H9 (cell line): ENCODE measurements at regions not wholly inside any gene's neighbourhood (a gene's known extent, or its start where the extent isn't known, plus 50 kb on each side); places are given as distances from the start of the nearest gene placed in this dataset.

Experiments used
- DNase-seq: peaks from one replicate; pipeline ENCODE4 v3.0.0-alpha.2; 2017
- H2AFZ ChIP-seq: one replicate; pipeline ENCODE4 v1.6.1; 2013; ENCODE audit warnings: mild to moderate bottlenecking, low read length, control low read depth, moderate library complexity
- H2AK5ac ChIP-seq: 2 replicates; pipeline ENCODE4 v1.6.1; 2013; ENCODE audit warnings: low read length, control low read depth, mixed read lengths; ENCODE audit not compliant: insufficient read length
- H2BK120ac ChIP-seq: one replicate; pipeline ENCODE4 v1.6.1; 2013; ENCODE audit warnings: low read depth, mild to moderate bottlenecking, low read length, control low read depth, inconsistent platforms; ENCODE audit not compliant: poor library complexity, severe bottlenecking
- H2BK12ac ChIP-seq: 2 replicates; pipeline ENCODE4 v1.6.1; 2013; ENCODE audit warnings: low read length, control low read depth, mixed read lengths, low read depth; ENCODE audit not compliant: insufficient read length
- H2BK15ac ChIP-seq: 2 replicates; pipeline ENCODE4 v1.6.1; 2013; ENCODE audit warnings: low read depth, low read length, control low read depth
- H2BK20ac ChIP-seq: one replicate; pipeline ENCODE4 v1.6.1; 2013; ENCODE audit warnings: low read depth, mild to moderate bottlenecking, low read length, control low read depth, inconsistent platforms; ENCODE audit not compliant: poor library complexity, severe bottlenecking
- H2BK5ac ChIP-seq: 2 replicates; pipeline ENCODE4 v1.6.1; 2013; ENCODE audit warnings: low read length, control low read depth, mixed read lengths; ENCODE audit not compliant: insufficient read length
- H3K14ac ChIP-seq: 2 replicates; pipeline ENCODE4 v1.6.1; 2013; ENCODE audit warnings: low read length, control low read depth; ENCODE audit not compliant: insufficient read depth
- H3K18ac ChIP-seq: 2 replicates; pipeline ENCODE4 v1.6.1; 2013; ENCODE audit warnings: low read depth, mild to moderate bottlenecking, mixed read lengths, low read length, control low read depth; ENCODE audit not compliant: insufficient read length
- H3K23ac ChIP-seq: 2 replicates; pipeline ENCODE4 v1.6.1; 2013; ENCODE audit warnings: low read length, control low read depth, mixed read lengths, low read depth; ENCODE audit not compliant: insufficient read length
- H3K23me2 ChIP-seq: 2 replicates; pipeline ENCODE4 v1.6.1; 2013; ENCODE audit warnings: low read depth, mild to moderate bottlenecking, mixed read lengths, low read length, control low read depth; ENCODE audit not compliant: insufficient read length, poor library complexity, severe bottlenecking
- H3K27ac ChIP-seq: 2 replicates; pipeline ENCODE4 v1.5.1; 2013; ENCODE audit warnings: low read length, control low read depth, mixed read lengths, low read depth; ENCODE audit not compliant: insufficient read length
- H3K27me3 ChIP-seq: 2 replicates; pipeline ENCODE4 v1.6.1; 2013; ENCODE audit warnings: low read length, control low read depth, inconsistent platforms; ENCODE audit not compliant: insufficient read depth
- H3K4ac ChIP-seq: 2 replicates; pipeline ENCODE4 v1.6.1; 2013; ENCODE audit warnings: low read depth, mild to moderate bottlenecking, control low read depth, inconsistent platforms, low read length, moderate library complexity
- H3K4me1 ChIP-seq: 2 replicates; pipeline ENCODE4 v1.6.1; 2013; ENCODE audit warnings: low read length, control low read depth, inconsistent platforms; ENCODE audit not compliant: insufficient read depth
- H3K4me2 ChIP-seq: 2 replicates; pipeline ENCODE4 v1.6.1; 2013; ENCODE audit warnings: low read length, control low read depth, mixed read lengths; ENCODE audit not compliant: insufficient read length, insufficient read depth
- H3K56ac ChIP-seq: 2 replicates; pipeline ENCODE4 v1.6.1; 2013; ENCODE audit warnings: low read depth, mild to moderate bottlenecking, mixed read lengths, low read length, control low read depth; ENCODE audit not compliant: insufficient read length
- H3K79me1 ChIP-seq: 2 replicates; pipeline ENCODE4 v1.6.1; 2013; ENCODE audit warnings: low read depth, mild to moderate bottlenecking, moderate library complexity, low read length, control low read depth, inconsistent platforms; ENCODE audit not compliant: insufficient read depth, poor library complexity, severe bottlenecking
- H3K79me2 ChIP-seq: 2 replicates; pipeline ENCODE4 v1.6.1; 2013; ENCODE audit warnings: low read length, control low read depth, inconsistent platforms; ENCODE audit not compliant: insufficient read depth
- H3K9ac ChIP-seq: 2 replicates; pipeline ENCODE4 v1.6.1; 2013; ENCODE audit warnings: low read length, control low read depth, mixed read lengths; ENCODE audit not compliant: insufficient read length; ENCODE audit errors: extremely low read depth
- H3K9me3 ChIP-seq: one replicate; pipeline ENCODE4 v1.6.1; 2013; ENCODE audit warnings: low read depth, low read length, inconsistent platforms; ENCODE audit not compliant: control insufficient read depth
- H3T11ph ChIP-seq: one replicate; pipeline ENCODE4 v1.6.1; 2013; ENCODE audit warnings: mild to moderate bottlenecking, low read length, control low read depth, inconsistent platforms
- H4K20me1 ChIP-seq: one replicate; pipeline ENCODE4 v1.6.1; 2013; ENCODE audit not compliant: control insufficient read depth, insufficient read length, insufficient read depth
- H4K5ac ChIP-seq: 2 replicates; pipeline ENCODE4 v1.6.1; 2013; ENCODE audit warnings: low read depth, mild to moderate bottlenecking, mixed read lengths, low read length, control low read depth; ENCODE audit not compliant: insufficient read length
- H4K8ac ChIP-seq: replicated peaks from 2 replicates; pipeline ENCODE4 v1.6.1; 2013; ENCODE audit warnings: low read length, control low read depth, mixed read lengths, low read depth; ENCODE audit not compliant: insufficient read length
- H4K91ac ChIP-seq: 2 replicates; pipeline ENCODE4 v1.6.1; 2013; ENCODE audit warnings: low read depth, mild to moderate bottlenecking, moderate library complexity, mixed read lengths, low read length, control low read depth; ENCODE audit not compliant: insufficient read length
- H3K27ac Mint-ChIP-seq, 3 experiments: 2 replicates in 2 of 3; 3 replicates in 1 of 3; pipeline ENCODE4 v1.8.0; 2020 to 2021; ENCODE audit warnings: mixed read lengths in 3 of 3, mild to moderate bottlenecking in 1 of 3, moderate library complexity in 1 of 3
- H3K27me3 Mint-ChIP-seq: 2 replicates; pipeline ENCODE4 v1.8.0; 2021; ENCODE audit warnings: low read depth, mild to moderate bottlenecking, moderate library complexity, mixed read lengths
- H3K36me3 Mint-ChIP-seq, 3 experiments: 2 replicates in 2 of 3; 3 replicates in 1 of 3; pipeline ENCODE4 v1.8.0; 2020 to 2021; ENCODE audit warnings: low read depth in 3 of 3, mixed read lengths in 3 of 3; ENCODE audit not compliant: insufficient read depth in 1 of 3
- H3K4me1 Mint-ChIP-seq, 2 experiments: 2 replicates each; pipeline ENCODE4 v1.8.0; 2020; ENCODE audit warnings: mixed read lengths in 2 of 2
- H3K4me3 Mint-ChIP-seq, 2 experiments: 2 replicates in 1 of 2; 3 replicates in 1 of 2; pipeline ENCODE4 v1.8.0; 2020 to 2021; ENCODE audit warnings: mild to moderate bottlenecking in 2 of 2, mixed read lengths in 2 of 2, moderate library complexity in 1 of 2
- H3K9me3 Mint-ChIP-seq, 2 experiments: 2 replicates in 1 of 2; 3 replicates in 1 of 2; pipeline ENCODE4 v1.8.0; 2020; ENCODE audit warnings: mild to moderate bottlenecking in 2 of 2, mixed read lengths in 2 of 2, moderate library complexity in 1 of 2
- CTCF ChIP-seq: fragments of 200-600 bp; sonication (generic); conservative IDR thresholded peaks from 3 replicates; pipeline ENCODE4 v1.8.0; 2021; ENCODE audit warnings: antibody characterized with exemption, mild to moderate bottlenecking
- WGBS: extraction: QIAGEN DNeasy Blood & Tissue Kit; methylation state at CpG from one replicate; pipeline ENCODE4 v1.1.7; 2013; ENCODE audit warnings: missing lambda C conversion rate, low lambda C conversion rate, mixed read lengths; ENCODE audit not compliant: insufficient read length; ENCODE audit errors: extremely low coverage; 5-methylcytosine and 5-hydroxymethylcytosine counted together

GRCh38 chr2:166764216-166764615 is 124.1 kb upstream of the XIRP2 start:
- H2BK20ac ChIP-seq: no peak overlapping the region
- H3K27me3 ChIP-seq: no peaks in the 10 kb centered on the region
- no peaks in the 10 kb centered on the region for H3K23me2 ChIP-seq
- peak overlapping the region; percentile 73 to 80 (median 73); a peak in 5 of 7 replicates for H3K27ac Mint-ChIP-seq
- H2BK12ac ChIP-seq: no peak overlapping the region
- no peaks in the 10 kb centered on the region for H3K79me1 ChIP-seq
- H4K20me1 ChIP-seq: no peaks in the 10 kb centered on the region
- peaks cover 6 to 8% of the 10 kb centered on the region in 2 experiments; a peak in 4 of 5 replicates for H3K9me3 Mint-ChIP-seq
- H2BK15ac ChIP-seq: no peak overlapping the region
- WGBS: no CpG with 5 or more reads among the region's 1 CpG
- no peak overlapping the region for H3K14ac ChIP-seq
- no peak for DNase-seq
- no peak overlapping the region for H3K4me2 ChIP-seq
- TF ChIP-seq CTCF: no peak; the same call in 2 of the 3 replicates
- no peaks in the 10 kb centered on the region for H3K27me3 Mint-ChIP-seq
- no peak overlapping the region for H2AK5ac ChIP-seq
- no peaks in the 10 kb centered on the region for H3K9me3 ChIP-seq
- no peak overlapping the region for H4K91ac ChIP-seq
- no peak overlapping the region for H3K9ac ChIP-seq
- H4K8ac ChIP-seq: no peak overlapping the region
- no peak overlapping the region for H3K18ac ChIP-seq
- no peak overlapping the region for H3T11ph ChIP-seq
- H3K4me1 Mint-ChIP-seq: peaks cover 24 to 25% of the 10 kb centered on the region in 2 experiments
- no peak overlapping the region for H3K4ac ChIP-seq
- no peak overlapping the region for H4K5ac ChIP-seq
- H3K79me2 ChIP-seq: no peaks in the 10 kb centered on the region
- peaks cover 0 to 6% (median 4%) of the 10 kb centered on the region in 3 experiments; a peak in 5 of 7 replicates for H3K36me3 Mint-ChIP-seq
- peaks cover 5% of the 10 kb centered on the region for H3K4me1 ChIP-seq
- no peak overlapping the region for H2AFZ ChIP-seq
- no peak overlapping the region for H3K4me3 Mint-ChIP-seq
- no peak overlapping the region for H2BK120ac ChIP-seq
- H3K27ac ChIP-seq: no peak overlapping the region
- no peak overlapping the region for H3K23ac ChIP-seq
- H2BK5ac ChIP-seq: no peak overlapping the region
- H3K56ac ChIP-seq: no peak overlapping the region
